ENCODE measurements at regions not wholly inside any gene's neighbourhood (a gene's known extent, or its start where the extent isn't known, plus 50 kb on each side); places are given as distances from the start of the nearest gene placed in this dataset.
"Not testable (repeated sequence)": the region's sequence is repeated elsewhere in the genome, so short reads cannot be mapped to it uniquely, and the experiment has no call there.

DNA sequence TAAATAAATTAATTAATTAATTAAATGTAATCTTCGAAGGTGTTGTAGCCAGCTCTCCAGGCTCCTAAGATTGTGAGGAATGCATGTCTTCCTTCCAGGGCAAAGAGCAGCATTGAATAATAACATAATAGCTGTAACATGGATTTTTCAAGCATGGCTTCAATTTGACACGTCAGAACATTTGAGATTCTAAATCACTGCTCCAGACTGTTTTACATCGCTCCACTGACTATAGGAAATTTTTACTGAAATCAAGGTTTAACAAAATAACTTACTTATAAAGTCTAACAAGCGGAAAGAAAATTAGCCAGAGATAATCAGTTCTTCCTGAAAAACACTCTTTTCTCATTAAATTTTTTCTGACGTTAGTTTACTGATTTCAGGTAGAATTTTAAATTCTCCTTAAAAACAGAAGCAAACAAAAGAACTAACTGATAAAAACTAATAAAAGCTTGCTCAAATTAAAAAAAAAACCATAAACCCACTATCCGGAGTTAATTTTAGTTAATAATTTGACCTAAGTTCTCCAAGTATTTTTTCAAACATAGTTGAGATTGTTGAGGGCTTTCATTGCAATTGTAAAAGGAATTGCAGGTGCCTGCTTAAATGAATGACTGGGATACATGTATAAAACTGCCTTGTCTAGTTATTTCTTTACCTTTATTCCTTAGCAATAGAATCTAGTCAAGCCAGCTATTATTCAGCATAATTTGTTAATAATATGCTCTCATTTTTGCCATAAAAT is 51.2 kb upstream of the SGCE start:
- intact Hi-C loops (cut with DNase I; ENCODE audit: low total_unique reads) = no loop called here

DNA sequence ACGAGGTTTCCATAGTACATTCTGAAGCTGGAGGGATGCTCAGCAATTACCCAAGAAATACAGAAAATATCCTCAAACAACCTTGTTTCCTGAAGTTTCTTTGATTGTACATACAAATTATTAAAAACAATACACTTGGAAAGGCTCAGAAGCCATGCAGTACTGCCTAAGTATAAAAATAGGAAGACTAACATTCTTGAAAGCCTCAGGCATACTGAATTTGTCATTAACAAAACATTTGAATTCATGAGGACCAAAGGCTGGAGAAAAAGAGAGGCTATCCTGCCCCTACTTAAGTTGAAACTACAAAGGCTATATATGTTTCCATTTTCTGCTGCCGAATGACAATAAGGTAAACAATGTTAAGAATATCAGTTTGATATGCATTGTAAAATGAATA is 54.3 kb upstream of the SGCE start:
- intact Hi-C loops (cut with DNase I; ENCODE audit: low total_unique reads) = no loop called here
- no peak overlapping the region for H3K4me3 ChIP-seq
- H3K27ac ChIP-seq = no peak overlapping the region
- TF ChIP-seq, protein P1, sequence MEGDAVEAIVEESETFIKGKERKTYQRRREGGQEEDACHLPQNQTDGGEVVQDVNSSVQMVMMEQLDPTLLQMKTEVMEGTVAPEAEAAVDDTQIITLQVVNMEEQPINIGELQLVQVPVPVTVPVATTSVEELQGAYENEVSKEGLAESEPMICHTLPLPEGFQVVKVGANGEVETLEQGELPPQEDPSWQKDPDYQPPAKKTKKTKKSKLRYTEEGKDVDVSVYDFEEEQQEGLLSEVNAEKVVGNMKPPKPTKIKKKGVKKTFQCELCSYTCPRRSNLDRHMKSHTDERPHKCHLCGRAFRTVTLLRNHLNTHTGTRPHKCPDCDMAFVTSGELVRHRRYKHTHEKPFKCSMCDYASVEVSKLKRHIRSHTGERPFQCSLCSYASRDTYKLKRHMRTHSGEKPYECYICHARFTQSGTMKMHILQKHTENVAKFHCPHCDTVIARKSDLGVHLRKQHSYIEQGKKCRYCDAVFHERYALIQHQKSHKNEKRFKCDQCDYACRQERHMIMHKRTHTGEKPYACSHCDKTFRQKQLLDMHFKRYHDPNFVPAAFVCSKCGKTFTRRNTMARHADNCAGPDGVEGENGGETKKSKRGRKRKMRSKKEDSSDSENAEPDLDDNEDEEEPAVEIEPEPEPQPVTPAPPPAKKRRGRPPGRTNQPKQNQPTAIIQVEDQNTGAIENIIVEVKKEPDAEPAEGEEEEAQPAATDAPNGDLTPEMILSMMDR (IDR thresholded peaks at IDR 0.05) = no peak
- no peaks in the 10 kb centered on the region for H3K36me3 ChIP-seq
- H3K9me3 ChIP-seq = no peaks in the 10 kb centered on the region
- DNase-seq (ENCODE audit: low spot score in 2 of 2) = no peak
- no peaks in the 10 kb centered on the region for H3K27me3 ChIP-seq
- no peaks in the 10 kb centered on the region for H3K4me1 ChIP-seq

More for the DNA sequence above, 51.2 kb upstream of the SGCE start:
- Histone ChIP-seq H3K4me3 (no peak overlapping the region), H3K9me3 (no peaks in the 10 kb centered on the region), H3K27me3 (no peaks in the 10 kb centered on the region), H3K36me3 (no peaks in the 10 kb centered on the region), H3K27ac (no peak overlapping the region), H3K4me1 (no peaks in the 10 kb centered on the region)
- DNase-seq (ENCODE audit: low spot score in 2 of 2) = no peak
- TF ChIP-seq POLR2A (IDR thresholded peaks at IDR 0.05) (no peak), POLR2AphosphoS5 (IDR thresholded peaks at IDR 0.05) (no peak)
- TF ChIP-seq, protein P1 (IDR thresholded peaks at IDR 0.05) = no peak

DNA sequence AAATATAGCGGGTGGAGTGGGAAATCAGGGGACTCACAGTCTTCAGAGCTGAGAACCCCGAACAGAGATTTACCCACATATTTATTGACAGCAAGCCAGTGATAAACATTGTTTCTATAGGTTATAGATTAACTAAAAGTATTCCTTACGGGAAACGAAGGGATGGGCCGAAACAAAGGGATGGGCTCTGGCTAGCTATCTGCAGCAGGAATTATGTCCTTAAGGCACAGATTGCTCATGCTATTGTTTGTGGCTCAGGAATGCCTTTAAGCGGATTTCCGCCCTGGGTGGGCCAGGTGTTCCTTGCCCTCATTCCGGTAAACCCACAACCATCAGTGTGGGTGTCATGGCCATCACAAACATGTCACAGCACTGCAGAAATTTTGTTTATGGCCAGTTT is 66.4 kb upstream of the SGCE start:
- intact Hi-C loops (cut with DNase I; ENCODE audit: low total_unique reads); H3K36me3 ChIP-seq; H3K4me3 ChIP-seq; H3K4me1 ChIP-seq; H3K27ac ChIP-seq; H3K9me3 ChIP-seq; H3K27me3 ChIP-seq; DNase-seq (ENCODE audit: low spot score in 2 of 2): not testable (repeated sequence)

DNA sequence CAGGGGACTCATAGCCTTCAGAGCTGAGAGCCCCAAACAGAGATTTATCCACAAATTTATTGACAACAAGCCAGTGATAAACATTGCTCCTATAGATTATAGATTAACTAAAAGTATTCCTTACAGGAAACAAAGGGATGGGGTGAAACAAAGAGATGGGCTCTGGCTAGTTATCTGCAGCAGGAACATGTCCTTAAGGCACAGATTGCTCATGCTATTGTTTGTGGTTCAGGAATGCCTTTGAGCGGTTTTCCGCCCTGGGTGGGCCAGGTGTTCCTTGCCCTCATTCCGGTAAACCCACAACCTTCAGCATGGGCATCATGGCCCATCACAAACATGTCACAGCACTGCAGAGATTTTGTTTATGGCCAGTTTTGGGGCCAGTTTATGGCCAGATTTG is 73.0 kb upstream of the SGCE start:
- H3K4me3 ChIP-seq; H3K9me3 ChIP-seq; H3K36me3 ChIP-seq; DNase-seq (ENCODE audit: low spot score in 2 of 2); H3K27ac ChIP-seq; H3K4me1 ChIP-seq; H3K27me3 ChIP-seq; intact Hi-C loops (cut with DNase I; ENCODE audit: low total_unique reads): not testable (repeated sequence)

DNA sequence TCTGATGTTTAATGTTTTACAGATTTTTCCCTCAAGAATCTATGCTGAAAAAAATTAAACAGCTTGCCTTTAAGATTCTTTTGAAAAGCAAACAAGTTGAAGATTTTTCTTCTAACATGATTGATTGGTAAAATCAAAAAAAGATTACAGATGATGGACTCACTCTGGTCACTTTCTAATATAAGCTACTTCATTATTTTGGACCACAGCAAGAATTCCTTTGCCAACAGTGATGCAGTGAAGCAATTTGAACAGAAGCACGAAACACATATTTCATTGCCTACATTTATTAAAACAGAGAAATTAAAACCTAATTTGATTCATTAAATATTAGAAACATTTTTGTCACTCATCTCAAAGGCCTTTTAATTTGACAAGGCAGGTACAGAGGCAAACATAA is 82.1 kb upstream of the SGCE start:
- no peak overlapping the region for H3K4me3 ChIP-seq
- H3K27me3 ChIP-seq = no peaks in the 10 kb centered on the region
- no peak overlapping the region for H3K27ac ChIP-seq
- no peaks in the 10 kb centered on the region for H3K9me3 ChIP-seq
- intact Hi-C loops (cut with DNase I; ENCODE audit: low total_unique reads) = no loop called here
- no peak for DNase-seq (ENCODE audit: low spot score in 2 of 2)
- no peaks in the 10 kb centered on the region for H3K4me1 ChIP-seq
- TF ChIP-seq POLR2A (IDR thresholded peaks at IDR 0.05) (no peak), POLR2AphosphoS5 (IDR thresholded peaks at IDR 0.05) (no peak)
- TF ChIP-seq, protein P1 (IDR thresholded peaks at IDR 0.05) = no peak
- no peaks in the 10 kb centered on the region for H3K36me3 ChIP-seq

DNA sequence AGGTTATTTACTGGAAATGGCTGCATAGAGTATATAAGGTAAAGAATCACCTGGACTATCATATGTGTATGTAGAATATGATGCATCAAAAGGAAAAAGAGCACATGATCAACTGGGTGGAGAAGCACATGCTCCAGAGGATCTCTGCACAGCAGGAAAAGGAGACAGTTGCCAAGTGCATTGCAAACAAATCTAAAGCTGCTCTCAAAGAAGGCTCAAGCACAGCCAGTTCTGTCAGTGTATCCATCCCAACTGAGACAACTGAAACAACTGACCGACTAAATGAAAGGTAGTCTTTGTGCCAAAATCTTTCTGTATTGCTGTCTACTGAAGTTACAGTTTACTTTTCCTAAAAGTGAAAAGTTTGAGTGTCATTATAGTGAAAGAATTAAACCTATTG is 83.2 kb upstream of the SGCE start:
- Histone ChIP-seq H3K4me1 (no peaks in the 10 kb centered on the region), H3K4me3 (no peak overlapping the region), H3K9me3 (no peaks in the 10 kb centered on the region), H3K27me3 (no peaks in the 10 kb centered on the region), H3K36me3 (no peaks in the 10 kb centered on the region), H3K27ac (no peak overlapping the region)
- DNase-seq (ENCODE audit: low spot score in 2 of 2) = no peak
- intact Hi-C loops (cut with DNase I; ENCODE audit: low total_unique reads) = no loop called here
- TF ChIP-seq POLR2AphosphoS5 (IDR thresholded peaks at IDR 0.05) = no peak

DNA sequence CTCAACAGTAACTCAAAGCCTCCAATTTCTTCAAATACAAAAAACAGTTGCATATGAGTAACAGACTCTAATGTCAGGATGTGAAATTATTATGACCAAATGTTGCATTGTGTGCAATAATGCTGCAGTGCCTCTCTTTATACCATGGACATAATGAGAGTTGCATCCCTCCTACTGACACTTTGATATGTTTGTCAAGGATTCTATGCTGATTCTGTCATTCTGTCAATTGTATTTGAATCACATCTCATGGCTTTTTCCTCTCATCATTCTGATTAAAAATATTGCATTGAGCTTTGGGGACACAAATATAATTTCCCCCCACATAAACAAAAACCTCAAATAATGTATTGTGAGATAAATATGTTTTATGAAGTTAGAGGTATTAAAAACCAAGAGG is 84.6 kb upstream of the SGCE start:
- intact Hi-C loops (cut with DNase I; ENCODE audit: low total_unique reads) = no loop called here
- no peaks in the 10 kb centered on the region for H3K9me3 ChIP-seq
- TF ChIP-seq, protein P1 (IDR thresholded peaks at IDR 0.05) = no peak
- no peak for TF ChIP-seq POLR2A (IDR thresholded peaks at IDR 0.05)
- no peak for TF ChIP-seq POLR2AphosphoS5 (IDR thresholded peaks at IDR 0.05)
- no peak for DNase-seq (ENCODE audit: low spot score in 2 of 2)
- no peaks in the 10 kb centered on the region for H3K27me3 ChIP-seq
- no peak overlapping the region for H3K27ac ChIP-seq
- H3K4me3 ChIP-seq = no peak overlapping the region
- no peaks in the 10 kb centered on the region for H3K4me1 ChIP-seq
- no peaks in the 10 kb centered on the region for H3K36me3 ChIP-seq

All from breast epithelium (tissue), 4 donors.